ENCODE measurements at regions not wholly inside any gene's neighbourhood (a gene's known extent, or its start where the extent isn't known, plus 50 kb on each side); places are given as distances from the start of the nearest gene placed in this dataset.

DNA sequence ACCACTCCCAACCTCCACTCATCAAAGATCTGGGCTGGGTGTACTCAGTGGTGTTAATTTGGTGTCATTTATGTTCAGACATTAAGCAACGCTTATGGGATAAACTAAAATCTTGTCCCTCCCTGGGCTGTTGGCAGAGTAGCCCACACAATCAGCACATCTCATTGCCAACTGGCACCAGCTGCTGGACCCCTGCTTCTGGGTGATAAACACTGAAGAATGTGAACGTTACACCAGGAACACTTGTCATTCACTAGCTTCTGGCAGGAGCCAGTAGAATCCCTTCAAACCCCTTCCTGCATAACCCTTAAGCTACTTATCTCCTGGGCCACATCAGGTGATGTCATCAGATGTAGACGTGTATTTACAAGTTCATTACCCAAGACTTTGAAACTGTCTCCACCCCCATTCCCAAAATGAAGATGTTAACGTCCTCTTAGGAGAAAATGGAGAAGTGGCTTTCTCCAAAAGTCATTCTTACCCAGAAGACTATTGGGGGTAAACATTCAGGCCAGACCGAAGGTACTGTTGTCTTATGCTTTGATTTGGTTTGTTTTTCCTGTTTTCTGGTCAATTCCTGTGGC, 107.8 kb upstream of the CD93 start:
- Histone ChIP-seq H3K27ac (no peak overlapping the region), H3K9me3 (no peaks in the 10 kb centered on the region), H3K27me3 (no peaks in the 10 kb centered on the region), H3K4me1 (peaks cover 0 to 6% (median 6%) of the 10 kb centered on the region in 3 donors), H3K36me3 (no peaks in the 10 kb centered on the region), H3K4me3 (no peak overlapping the region)
- FAIRE-seq (no peak), DNase-seq (no peak), ATAC-seq (no peak)
- intact Hi-C loops (cut with DNase I) = no loop called here
- TF ChIP-seq, protein P1, sequence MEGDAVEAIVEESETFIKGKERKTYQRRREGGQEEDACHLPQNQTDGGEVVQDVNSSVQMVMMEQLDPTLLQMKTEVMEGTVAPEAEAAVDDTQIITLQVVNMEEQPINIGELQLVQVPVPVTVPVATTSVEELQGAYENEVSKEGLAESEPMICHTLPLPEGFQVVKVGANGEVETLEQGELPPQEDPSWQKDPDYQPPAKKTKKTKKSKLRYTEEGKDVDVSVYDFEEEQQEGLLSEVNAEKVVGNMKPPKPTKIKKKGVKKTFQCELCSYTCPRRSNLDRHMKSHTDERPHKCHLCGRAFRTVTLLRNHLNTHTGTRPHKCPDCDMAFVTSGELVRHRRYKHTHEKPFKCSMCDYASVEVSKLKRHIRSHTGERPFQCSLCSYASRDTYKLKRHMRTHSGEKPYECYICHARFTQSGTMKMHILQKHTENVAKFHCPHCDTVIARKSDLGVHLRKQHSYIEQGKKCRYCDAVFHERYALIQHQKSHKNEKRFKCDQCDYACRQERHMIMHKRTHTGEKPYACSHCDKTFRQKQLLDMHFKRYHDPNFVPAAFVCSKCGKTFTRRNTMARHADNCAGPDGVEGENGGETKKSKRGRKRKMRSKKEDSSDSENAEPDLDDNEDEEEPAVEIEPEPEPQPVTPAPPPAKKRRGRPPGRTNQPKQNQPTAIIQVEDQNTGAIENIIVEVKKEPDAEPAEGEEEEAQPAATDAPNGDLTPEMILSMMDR (IDR thresholded peaks at IDR 0.05) = no peak
- WGBS, 2 donors = 59 to 69% methylated on average over 5 of the region's 5 CpGs

GRCh38 chr20:23192469-23192868, 106.3 kb upstream of the CD93 start:
- Histone ChIP-seq H3K9me3 (no peaks in the 10 kb centered on the region), H3K27me3 (no peaks in the 10 kb centered on the region), H3K36me3 (no peaks in the 10 kb centered on the region), H3K4me1 (peaks cover 0 to 6% (median 6%) of the 10 kb centered on the region in 3 donors), H3K27ac (peak overlapping the region in 1 of 4 donors; percentile 23), H3K4me3 (no peak overlapping the region)
- DNase-seq (peak in 2 of 6 donors; percentile 36 to 49), ATAC-seq (peak; percentile 65 to 92 (median 78)), FAIRE-seq (no peak)
- 29 to 32% methylated on average over 3 of the region's 3 CpGs for WGBS, 2 donors
- intact Hi-C loops (cut with DNase I) = no loop called here
- TF ChIP-seq, protein P1 (IDR thresholded peaks at IDR 0.05) = no peak

- 85 to 89% methylated on average over 3 of the region's 3 CpGs for WGBS, 2 donors
- Histone ChIP-seq H3K27ac (no peak overlapping the region), H3K36me3 (no peaks in the 10 kb centered on the region), H3K4me1 (peaks cover 0 to 6% (median 6%) of the 10 kb centered on the region in 3 donors), H3K27me3 (no peaks in the 10 kb centered on the region), H3K4me3 (no peak overlapping the region), H3K9me3 (no peaks in the 10 kb centered on the region)
- intact Hi-C loops (cut with DNase I) = no loop called here
- TF ChIP-seq, protein P1 (IDR thresholded peaks at IDR 0.05) = no peak
- DNase-seq (no peak), FAIRE-seq (no peak), ATAC-seq (no peak)
Observed at GRCh38 chr20:23190557-23190956, 104.4 kb upstream of the CD93 start.

DNA sequence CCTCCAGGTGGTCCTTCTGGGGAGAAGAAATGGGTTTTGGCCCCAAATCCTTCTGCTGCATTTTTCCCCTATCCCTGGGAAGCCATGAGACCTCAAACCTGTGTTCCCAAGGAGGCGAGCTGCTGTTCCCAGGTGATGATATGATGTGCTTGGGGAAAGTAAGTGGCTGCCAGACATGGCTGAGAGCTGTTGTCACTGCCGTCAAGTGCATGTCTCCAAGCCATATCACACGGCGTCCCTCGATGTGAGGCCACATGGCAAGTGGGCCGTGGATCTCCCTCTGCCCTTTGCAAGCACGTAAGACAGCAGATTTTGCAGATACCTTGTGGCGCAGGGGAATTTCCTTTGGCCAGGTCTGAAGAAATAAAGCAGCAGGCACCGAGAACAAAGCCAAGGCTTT, 103.7 kb upstream of the CD93 start:
- H3K4me1 ChIP-seq = peaks cover 0 to 6% (median 6%) of the 10 kb centered on the region in 3 donors
- DNase-seq = no peak
- no peaks in the 10 kb centered on the region for H3K27me3 ChIP-seq
- no peak for ATAC-seq
- H3K36me3 ChIP-seq = no peaks in the 10 kb centered on the region
- intact Hi-C loops (cut with DNase I) = no loop called here
- 85 to 94% methylated on average over 9 of the region's 9 CpGs for WGBS, 2 donors
- no peak for FAIRE-seq
- no peak overlapping the region for H3K27ac ChIP-seq
- TF ChIP-seq, protein P1 (IDR thresholded peaks at IDR 0.05) = no peak
- no peak overlapping the region for H3K4me3 ChIP-seq
- H3K9me3 ChIP-seq = no peaks in the 10 kb centered on the region

DNA sequence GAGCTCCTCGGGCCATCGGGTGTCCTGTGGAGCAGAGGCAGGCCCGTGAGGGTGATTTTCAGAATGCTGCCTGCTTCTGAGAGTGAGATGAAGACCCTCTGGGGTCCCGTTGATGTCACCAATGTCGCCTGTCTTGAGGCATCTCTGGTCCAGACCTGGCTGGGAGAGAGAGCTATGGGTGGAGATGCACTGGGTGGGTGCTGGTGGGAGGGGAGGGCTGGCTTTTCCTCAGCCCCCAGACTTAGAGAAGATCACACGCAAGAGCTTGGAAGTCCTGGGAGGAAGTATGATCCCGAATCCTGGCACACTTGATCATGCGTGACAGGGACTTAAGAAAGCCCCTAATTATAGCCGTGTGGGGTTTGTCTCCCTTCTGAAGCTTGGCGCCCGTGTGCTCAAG, 103.2 kb upstream of the CD93 start:
- 85 to 87% methylated on average over 11 of the region's 11 CpGs for WGBS, 2 donors

More for the DNA sequence above, 103.2 kb upstream of the CD93 start:
- TF ChIP-seq, protein P1 (IDR thresholded peaks at IDR 0.05) = no peak
- ATAC-seq = no peak
- Histone ChIP-seq H3K4me1 (peaks cover 0 to 6% (median 6%) of the 10 kb centered on the region in 3 donors), H3K9me3 (no peaks in the 10 kb centered on the region), H3K4me3 (no peak overlapping the region), H3K27me3 (no peaks in the 10 kb centered on the region), H3K27ac (no peak overlapping the region), H3K36me3 (no peaks in the 10 kb centered on the region)
- intact Hi-C loops (cut with DNase I) = no loop called here
- FAIRE-seq = no peak
- no peak for DNase-seq

Measured in pancreas (tissue), 10 donors.